SK-N-SH (cell line): ENCODE measurements at regions not wholly inside any gene's neighbourhood (a gene's known extent, or its start where the extent isn't known, plus 50 kb on each side); places are given as distances from the start of the nearest gene placed in this dataset.
A peak's percentile ranks its signal among the peaks of the same experiment; 100 is the strongest.

Source experiments
- CTCF ChIA-PET: fragments of 300-600, 350-600 bp; formaldehyde crosslinking; extraction: SDS; loops from one replicate; lab custom pipeline; 2021; lab: Yijun Ruan, JAX
- POLR2A ChIA-PET: fragments of 350-600 bp; sonication (Branson Sonifier 250); formaldehyde crosslinking; extraction: SDS; loops from one replicate; lab custom pipeline; 2020; ENCODE audit warnings: antibody characterized with exemption, inconsistent platforms; lab: Yijun Ruan, JAX
- DNase-seq: peaks from one replicate; pipeline ENCODE4 v3.0.0; 2012
- H2AFZ ChIP-seq: fragments of 200-600 bp; sonication (generic); 2 replicates; pipeline ENCODE4 v1.8.1; 2016; ENCODE audit warnings: antibody characterized with exemption, mild to moderate bottlenecking, low read depth
- H3F3A ChIP-seq: fragments of 200-600 bp; sonication (generic); replicated peaks from 2 replicates; pipeline ENCODE3; 2016; ENCODE audit warnings: antibody characterized with exemption, mild to moderate bottlenecking; ENCODE audit not compliant: insufficient read depth
- H3K27ac ChIP-seq, 2 experiments: fragments of 200-500 bp in 1 of 2; fragments of 200-600 bp in 1 of 2; sonication (Bioruptor generic) in 1 of 2; sonication (generic), shearing (Covaris generic) in 1 of 2; 2 replicates each; pipeline versions ENCODE4 v1.5.1 to v1.6.1; 2014 to 2016; ENCODE audit warnings: low read depth in 2 of 2, inconsistent platforms in 1 of 2, low read length in 1 of 2, mild to moderate bottlenecking in 1 of 2, mixed read lengths in 1 of 2
- H3K27me3 ChIP-seq: fragments of 200-600 bp; sonication (generic), shearing (Covaris generic); 2 replicates; pipeline ENCODE4 v1.6.1; 2016; ENCODE audit warnings: mixed run types; ENCODE audit not compliant: insufficient read depth
- H3K36me3 ChIP-seq, 2 experiments: fragments of 200-500 bp in 1 of 2; fragments of 200-600 bp in 1 of 2; sonication (Bioruptor generic) in 1 of 2; sonication (generic) in 1 of 2; replicated peaks in 1 of 2; 2 replicates each; pipeline versions ENCODE3 to v1.5.1; 2014 to 2016; ENCODE audit warnings: low read length in 1 of 2, mild to moderate bottlenecking in 1 of 2; ENCODE audit not compliant: insufficient read depth in 2 of 2, control insufficient read depth in 1 of 2
- H3K4me1 ChIP-seq, 2 experiments: fragments of 200-500 bp in 1 of 2; fragments of 200-600 bp in 1 of 2; sonication (Bioruptor generic) in 1 of 2; sonication (generic), shearing (Covaris generic) in 1 of 2; 2 replicates each; pipeline versions ENCODE4 v1.5.1 to v1.6.1; 2014 to 2016; ENCODE audit warnings: low read depth in 1 of 2, low read length in 1 of 2, mixed run types in 1 of 2; ENCODE audit not compliant: insufficient read depth in 2 of 2, control insufficient read depth in 1 of 2
- H3K4me2 ChIP-seq: fragments of 200-600 bp; sonication (generic), shearing (Covaris generic); 2 replicates; pipeline ENCODE4 v1.6.1; 2017; ENCODE audit warnings: mixed run types
- H3K4me3 ChIP-seq, 2 experiments: fragments of 200-500 bp in 1 of 2; fragments of 200-600 bp in 1 of 2; sonication (Bioruptor generic) in 1 of 2; sonication (generic), shearing (Covaris generic) in 1 of 2; 2 replicates each; pipeline versions ENCODE4 v1.5.1 to v1.8.1; 2014 to 2016; ENCODE audit warnings: low read depth in 2 of 2, inconsistent platforms in 1 of 2, low read length in 1 of 2, mild to moderate bottlenecking in 1 of 2, mixed read lengths in 1 of 2, moderate library complexity in 1 of 2
- H3K79me2 ChIP-seq: fragments of 200-600 bp; sonication (generic); 2 replicates; pipeline ENCODE4 v1.8.1; 2017; ENCODE audit warnings: mild to moderate bottlenecking; ENCODE audit not compliant: insufficient read depth
- H3K9ac ChIP-seq: fragments of 200-600 bp; sonication (generic); 2 replicates; pipeline ENCODE4 v1.6.1; 2017; ENCODE audit warnings: mixed run types
- H3K9me2 ChIP-seq: fragments of 200-600 bp; sonication (generic); 2 replicates; pipeline ENCODE4 v1.6.1; 2017; ENCODE audit warnings: mixed run types
- H3K9me3 ChIP-seq: fragments of 200-600 bp; sonication (generic); 2 replicates; pipeline ENCODE4 v1.6.1; 2017; ENCODE audit warnings: mixed run types, mild to moderate bottlenecking, moderate library complexity
- H4K20me1 ChIP-seq: fragments of 200-600 bp; sonication (generic); 2 replicates; pipeline ENCODE4 v1.6.1; 2017; ENCODE audit warnings: mild to moderate bottlenecking, mixed run types; ENCODE audit not compliant: insufficient read depth
- CHD2 ChIP-seq: fragments of 150-350 bp; IDR thresholded peaks from 2 replicates; pipeline ENCODE4 v1.6.1; 2018; ENCODE audit warnings: low read length; ENCODE audit not compliant: partially characterized antibody
- EP300 ChIP-seq, 2 experiments: IDR thresholded peaks; 2 replicates each; pipeline versions ENCODE4 v1.4.0 to v1.6.1; 2012; ENCODE audit warnings: borderline replicate concordance in 1 of 2, low read depth in 1 of 2, low read length in 1 of 2
- EZH2phosphoT487 ChIP-seq: fragments of 200-600 bp; sonication (generic); IDR thresholded peaks from 2 replicates; pipeline ENCODE4 v1.6.1; 2017; ENCODE audit warnings: low read depth, mixed run types, mild to moderate bottlenecking, antibody characterized with exemption, moderate library complexity, borderline replicate concordance
- FOXJ3 ChIP-seq: sonication (generic); formaldehyde crosslinking; IDR thresholded peaks from 2 replicates; pipeline ENCODE4 v1.5.1; 2020; ENCODE audit warnings: mild to moderate bottlenecking, missing genetic modification reagents
- FOXM1 ChIP-seq: IDR thresholded peaks from 2 replicates; pipeline ENCODE4 v1.4.0; 2012; ENCODE audit warnings: low read depth, mild to moderate bottlenecking
- GATA2 ChIP-seq: sonication (generic); formaldehyde crosslinking; IDR thresholded peaks from 2 replicates; pipeline ENCODE4 v1.5.0; 2020; ENCODE audit warnings: mild to moderate bottlenecking, missing genetic modification reagents
- MEF2A ChIP-seq: IDR thresholded peaks from 2 replicates; pipeline ENCODE4 v1.4.0; 2012; ENCODE audit warnings: low read depth, borderline replicate concordance
- NFIC ChIP-seq: IDR thresholded peaks from 2 replicates; pipeline ENCODE4 v1.4.0; 2012; ENCODE audit warnings: borderline replicate concordance
- NRF1 ChIP-seq: IDR thresholded peaks from 2 replicates; pipeline ENCODE4 v1.6.1; 2012; ENCODE audit warnings: low read depth, mild to moderate bottlenecking, low read length
- RCOR1 ChIP-seq: fragments of 150-350 bp; IDR thresholded peaks from 2 replicates; pipeline ENCODE4 v1.6.1; 2017; ENCODE audit warnings: antibody characterized with exemption, low read length
- RFX5 ChIP-seq: IDR thresholded peaks from 2 replicates; pipeline ENCODE4 v1.6.1; 2012; ENCODE audit warnings: mild to moderate bottlenecking, improper control_type of control experiment, low read length
- RXRA ChIP-seq: IDR thresholded peaks from 2 replicates; pipeline ENCODE4 v1.4.0; 2012; ENCODE audit warnings: low read depth, mild to moderate bottlenecking, borderline replicate concordance
- SMC3 ChIP-seq: IDR thresholded peaks from 2 replicates; pipeline ENCODE4 v1.6.1; 2012; ENCODE audit warnings: low read depth, low read length, improper control_type of control experiment
- TAF1 ChIP-seq: IDR thresholded peaks from 2 replicates; pipeline ENCODE4 v1.6.1; 2012; ENCODE audit warnings: low read depth, mild to moderate bottlenecking, low read length, moderate library complexity, borderline replicate concordance
- YY1 ChIP-seq: IDR thresholded peaks from 2 replicates; pipeline ENCODE4 v1.4.0; 2012; ENCODE audit warnings: low read depth, mild to moderate bottlenecking
- WGBS: methylation state at CpG from one replicate; pipeline ENCODE4 v1.1.6; 2017; ENCODE audit warnings: low lambda C conversion rate; 5-methylcytosine and 5-hydroxymethylcytosine counted together
- TF ChIP-seq, protein P1 (sequence below): IDR thresholded peaks from 2 replicates; pipeline ENCODE4 v1.4.0; 2012; ENCODE audit warnings: low read depth, borderline replicate concordance
- TF ChIP-seq, protein P2 (sequence below): fragments of 150-350 bp; IDR thresholded peaks from 2 replicates; pipeline ENCODE4 v1.6.1; 2016; ENCODE audit warnings: mild to moderate bottlenecking, low read depth, low read length
- TF ChIP-seq, protein P3 (sequence below): fragments of 200-600 bp; sonication (generic); IDR thresholded peaks from 2 replicates; pipeline ENCODE4 v1.6.1; 2017; ENCODE audit warnings: antibody characterized with exemption, mild to moderate bottlenecking, moderate library complexity

DNA sequence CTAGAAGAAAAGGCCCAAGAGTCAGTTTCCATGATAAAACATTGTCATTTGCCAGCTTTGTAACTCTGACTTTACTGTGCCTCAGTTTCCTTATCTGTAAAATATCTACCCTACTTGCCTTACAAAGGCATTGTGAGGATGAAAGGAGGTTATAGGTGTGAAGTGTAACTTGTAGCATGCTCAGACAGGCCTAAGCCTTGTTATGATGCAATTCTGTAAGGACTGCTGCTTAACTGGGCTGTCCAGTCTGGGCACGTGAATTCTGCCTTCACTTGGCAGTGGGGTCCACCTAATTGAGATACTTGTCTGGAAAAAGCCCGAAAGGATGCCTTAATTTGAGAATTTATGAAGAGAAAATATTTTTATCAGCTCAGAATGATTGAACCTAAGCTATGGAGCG lies 114.5 kb upstream of the DYRK2 start:
- Histone ChIP-seq H3K9me2 (no peaks in the 10 kb centered on the region), H3K4me3 (no peak overlapping the region), H3K27ac (peak overlapping the region in 1 of 2 experiments; percentile 26; a peak in 2 of 4 replicates), H3F3A (no peaks in the 10 kb centered on the region), H4K20me1 (no peaks in the 10 kb centered on the region), H3K4me2 (0 out of 2 replicates have a peak overlapping the region, but pooled peaks have one; percentile 0), H3K79me2 (no peaks in the 10 kb centered on the region), H3K9me3 (no peaks in the 10 kb centered on the region), H3K27me3 (no peaks in the 10 kb centered on the region), H2AFZ (no peak overlapping the region), H3K36me3 (no peaks in the 10 kb centered on the region), H3K4me1 (no peaks in the 10 kb centered on the region), H3K9ac (no peak overlapping the region)
- TF ChIP-seq FOXJ3 = no peak
- no peak for TF ChIP-seq GATA2 (CRISPR knock-in tag)
- TF ChIP-seq, protein P1, sequence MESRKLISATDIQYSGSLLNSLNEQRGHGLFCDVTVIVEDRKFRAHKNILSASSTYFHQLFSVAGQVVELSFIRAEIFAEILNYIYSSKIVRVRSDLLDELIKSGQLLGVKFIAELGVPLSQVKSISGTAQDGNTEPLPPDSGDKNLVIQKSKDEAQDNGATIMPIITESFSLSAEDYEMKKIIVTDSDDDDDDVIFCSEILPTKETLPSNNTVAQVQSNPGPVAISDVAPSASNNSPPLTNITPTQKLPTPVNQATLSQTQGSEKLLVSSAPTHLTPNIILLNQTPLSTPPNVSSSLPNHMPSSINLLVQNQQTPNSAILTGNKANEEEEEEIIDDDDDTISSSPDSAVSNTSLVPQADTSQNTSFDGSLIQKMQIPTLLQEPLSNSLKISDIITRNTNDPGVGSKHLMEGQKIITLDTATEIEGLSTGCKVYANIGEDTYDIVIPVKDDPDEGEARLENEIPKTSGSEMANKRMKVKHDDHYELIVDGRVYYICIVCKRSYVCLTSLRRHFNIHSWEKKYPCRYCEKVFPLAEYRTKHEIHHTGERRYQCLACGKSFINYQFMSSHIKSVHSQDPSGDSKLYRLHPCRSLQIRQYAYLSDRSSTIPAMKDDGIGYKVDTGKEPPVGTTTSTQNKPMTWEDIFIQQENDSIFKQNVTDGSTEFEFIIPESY = no peak
- TF ChIP-seq EP300 (IDR thresholded peaks at IDR 0.05; ENCODE audit: borderline replicate concordance in 1 of 2, low read depth in 1 of 2, low read length in 1 of 2) = no peak
- TF ChIP-seq RCOR1 = no peak
- no peak for TF ChIP-seq YY1
- TF ChIP-seq EZH2phosphoT487 = no peak
- TF ChIP-seq MEF2A = no peak
- no peak for TF ChIP-seq SMC3
- no peak for TF ChIP-seq NFIC
- TF ChIP-seq, protein P2, sequence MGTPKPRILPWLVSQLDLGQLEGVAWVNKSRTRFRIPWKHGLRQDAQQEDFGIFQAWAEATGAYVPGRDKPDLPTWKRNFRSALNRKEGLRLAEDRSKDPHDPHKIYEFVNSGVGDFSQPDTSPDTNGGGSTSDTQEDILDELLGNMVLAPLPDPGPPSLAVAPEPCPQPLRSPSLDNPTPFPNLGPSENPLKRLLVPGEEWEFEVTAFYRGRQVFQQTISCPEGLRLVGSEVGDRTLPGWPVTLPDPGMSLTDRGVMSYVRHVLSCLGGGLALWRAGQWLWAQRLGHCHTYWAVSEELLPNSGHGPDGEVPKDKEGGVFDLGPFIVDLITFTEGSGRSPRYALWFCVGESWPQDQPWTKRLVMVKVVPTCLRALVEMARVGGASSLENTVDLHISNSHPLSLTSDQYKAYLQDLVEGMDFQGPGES = no peak
- TF ChIP-seq RXRA = no peak
- no peak for TF ChIP-seq CHD2
- TF ChIP-seq RFX5 = no peak
- TF ChIP-seq, protein P3, sequence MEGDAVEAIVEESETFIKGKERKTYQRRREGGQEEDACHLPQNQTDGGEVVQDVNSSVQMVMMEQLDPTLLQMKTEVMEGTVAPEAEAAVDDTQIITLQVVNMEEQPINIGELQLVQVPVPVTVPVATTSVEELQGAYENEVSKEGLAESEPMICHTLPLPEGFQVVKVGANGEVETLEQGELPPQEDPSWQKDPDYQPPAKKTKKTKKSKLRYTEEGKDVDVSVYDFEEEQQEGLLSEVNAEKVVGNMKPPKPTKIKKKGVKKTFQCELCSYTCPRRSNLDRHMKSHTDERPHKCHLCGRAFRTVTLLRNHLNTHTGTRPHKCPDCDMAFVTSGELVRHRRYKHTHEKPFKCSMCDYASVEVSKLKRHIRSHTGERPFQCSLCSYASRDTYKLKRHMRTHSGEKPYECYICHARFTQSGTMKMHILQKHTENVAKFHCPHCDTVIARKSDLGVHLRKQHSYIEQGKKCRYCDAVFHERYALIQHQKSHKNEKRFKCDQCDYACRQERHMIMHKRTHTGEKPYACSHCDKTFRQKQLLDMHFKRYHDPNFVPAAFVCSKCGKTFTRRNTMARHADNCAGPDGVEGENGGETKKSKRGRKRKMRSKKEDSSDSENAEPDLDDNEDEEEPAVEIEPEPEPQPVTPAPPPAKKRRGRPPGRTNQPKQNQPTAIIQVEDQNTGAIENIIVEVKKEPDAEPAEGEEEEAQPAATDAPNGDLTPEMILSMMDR = no peak
- TF ChIP-seq NRF1 = no peak
- no peak for TF ChIP-seq TAF1
- TF ChIP-seq FOXM1 = no peak
- ChIA-PET CTCF (interaction anchor here (1.0 kb wide), 1 partner anchor 58 kb away, joined by 3 read pairs; no protein-coding TSS in a partner anchor), POLR2A (no interaction called here)
- WGBS = 64% methylated on average over 3 of the region's 3 CpGs
- DNase-seq = no peak
